H9 (cell line): ENCODE measurements at regions not wholly inside any gene's neighbourhood (a gene's known extent, or its start where the extent isn't known, plus 50 kb on each side); places are given as distances from the start of the nearest gene placed in this dataset.

Source experiments
- DNase-seq: peaks from one replicate; pipeline ENCODE4 v3.0.0-alpha.2; 2017
- H2AFZ ChIP-seq: one replicate; pipeline ENCODE4 v1.6.1; 2013; ENCODE audit warnings: mild to moderate bottlenecking, low read length, control low read depth, moderate library complexity
- H2AK5ac ChIP-seq: 2 replicates; pipeline ENCODE4 v1.6.1; 2013; ENCODE audit warnings: low read length, control low read depth, mixed read lengths; ENCODE audit not compliant: insufficient read length
- H2BK120ac ChIP-seq: one replicate; pipeline ENCODE4 v1.6.1; 2013; ENCODE audit warnings: low read depth, mild to moderate bottlenecking, low read length, control low read depth, inconsistent platforms; ENCODE audit not compliant: poor library complexity, severe bottlenecking
- H2BK12ac ChIP-seq: 2 replicates; pipeline ENCODE4 v1.6.1; 2013; ENCODE audit warnings: low read length, control low read depth, mixed read lengths, low read depth; ENCODE audit not compliant: insufficient read length
- H2BK15ac ChIP-seq: 2 replicates; pipeline ENCODE4 v1.6.1; 2013; ENCODE audit warnings: low read depth, low read length, control low read depth
- H2BK20ac ChIP-seq: one replicate; pipeline ENCODE4 v1.6.1; 2013; ENCODE audit warnings: low read depth, mild to moderate bottlenecking, low read length, control low read depth, inconsistent platforms; ENCODE audit not compliant: poor library complexity, severe bottlenecking
- H2BK5ac ChIP-seq: 2 replicates; pipeline ENCODE4 v1.6.1; 2013; ENCODE audit warnings: low read length, control low read depth, mixed read lengths; ENCODE audit not compliant: insufficient read length
- H3K14ac ChIP-seq: 2 replicates; pipeline ENCODE4 v1.6.1; 2013; ENCODE audit warnings: low read length, control low read depth; ENCODE audit not compliant: insufficient read depth
- H3K18ac ChIP-seq: 2 replicates; pipeline ENCODE4 v1.6.1; 2013; ENCODE audit warnings: low read depth, mild to moderate bottlenecking, mixed read lengths, low read length, control low read depth; ENCODE audit not compliant: insufficient read length
- H3K23ac ChIP-seq: 2 replicates; pipeline ENCODE4 v1.6.1; 2013; ENCODE audit warnings: low read length, control low read depth, mixed read lengths, low read depth; ENCODE audit not compliant: insufficient read length
- H3K23me2 ChIP-seq: 2 replicates; pipeline ENCODE4 v1.6.1; 2013; ENCODE audit warnings: low read depth, mild to moderate bottlenecking, mixed read lengths, low read length, control low read depth; ENCODE audit not compliant: insufficient read length, poor library complexity, severe bottlenecking
- H3K27ac ChIP-seq: 2 replicates; pipeline ENCODE4 v1.5.1; 2013; ENCODE audit warnings: low read length, control low read depth, mixed read lengths, low read depth; ENCODE audit not compliant: insufficient read length
- H3K27me3 ChIP-seq: 2 replicates; pipeline ENCODE4 v1.6.1; 2013; ENCODE audit warnings: low read length, control low read depth, inconsistent platforms; ENCODE audit not compliant: insufficient read depth
- H3K4ac ChIP-seq: 2 replicates; pipeline ENCODE4 v1.6.1; 2013; ENCODE audit warnings: low read depth, mild to moderate bottlenecking, control low read depth, inconsistent platforms, low read length, moderate library complexity
- H3K4me1 ChIP-seq: 2 replicates; pipeline ENCODE4 v1.6.1; 2013; ENCODE audit warnings: low read length, control low read depth, inconsistent platforms; ENCODE audit not compliant: insufficient read depth
- H3K4me2 ChIP-seq: 2 replicates; pipeline ENCODE4 v1.6.1; 2013; ENCODE audit warnings: low read length, control low read depth, mixed read lengths; ENCODE audit not compliant: insufficient read length, insufficient read depth
- H3K56ac ChIP-seq: 2 replicates; pipeline ENCODE4 v1.6.1; 2013; ENCODE audit warnings: low read depth, mild to moderate bottlenecking, mixed read lengths, low read length, control low read depth; ENCODE audit not compliant: insufficient read length
- H3K79me1 ChIP-seq: 2 replicates; pipeline ENCODE4 v1.6.1; 2013; ENCODE audit warnings: low read depth, mild to moderate bottlenecking, moderate library complexity, low read length, control low read depth, inconsistent platforms; ENCODE audit not compliant: insufficient read depth, poor library complexity, severe bottlenecking
- H3K79me2 ChIP-seq: 2 replicates; pipeline ENCODE4 v1.6.1; 2013; ENCODE audit warnings: low read length, control low read depth, inconsistent platforms; ENCODE audit not compliant: insufficient read depth
- H3K9ac ChIP-seq: 2 replicates; pipeline ENCODE4 v1.6.1; 2013; ENCODE audit warnings: low read length, control low read depth, mixed read lengths; ENCODE audit not compliant: insufficient read length; ENCODE audit errors: extremely low read depth
- H3K9me3 ChIP-seq: one replicate; pipeline ENCODE4 v1.6.1; 2013; ENCODE audit warnings: low read depth, low read length, inconsistent platforms; ENCODE audit not compliant: control insufficient read depth
- H3T11ph ChIP-seq: one replicate; pipeline ENCODE4 v1.6.1; 2013; ENCODE audit warnings: mild to moderate bottlenecking, low read length, control low read depth, inconsistent platforms
- H4K20me1 ChIP-seq: one replicate; pipeline ENCODE4 v1.6.1; 2013; ENCODE audit not compliant: control insufficient read depth, insufficient read length, insufficient read depth
- H4K5ac ChIP-seq: 2 replicates; pipeline ENCODE4 v1.6.1; 2013; ENCODE audit warnings: low read depth, mild to moderate bottlenecking, mixed read lengths, low read length, control low read depth; ENCODE audit not compliant: insufficient read length
- H4K8ac ChIP-seq: replicated peaks from 2 replicates; pipeline ENCODE4 v1.6.1; 2013; ENCODE audit warnings: low read length, control low read depth, mixed read lengths, low read depth; ENCODE audit not compliant: insufficient read length
- H4K91ac ChIP-seq: 2 replicates; pipeline ENCODE4 v1.6.1; 2013; ENCODE audit warnings: low read depth, mild to moderate bottlenecking, moderate library complexity, mixed read lengths, low read length, control low read depth; ENCODE audit not compliant: insufficient read length
- H3K27ac Mint-ChIP-seq, 3 experiments: 2 replicates in 2 of 3; 3 replicates in 1 of 3; pipeline ENCODE4 v1.8.0; 2020 to 2021; ENCODE audit warnings: mixed read lengths in 3 of 3, mild to moderate bottlenecking in 1 of 3, moderate library complexity in 1 of 3
- H3K27me3 Mint-ChIP-seq: 2 replicates; pipeline ENCODE4 v1.8.0; 2021; ENCODE audit warnings: low read depth, mild to moderate bottlenecking, moderate library complexity, mixed read lengths
- H3K36me3 Mint-ChIP-seq, 3 experiments: 2 replicates in 2 of 3; 3 replicates in 1 of 3; pipeline ENCODE4 v1.8.0; 2020 to 2021; ENCODE audit warnings: low read depth in 3 of 3, mixed read lengths in 3 of 3; ENCODE audit not compliant: insufficient read depth in 1 of 3
- H3K4me1 Mint-ChIP-seq, 2 experiments: 2 replicates each; pipeline ENCODE4 v1.8.0; 2020; ENCODE audit warnings: mixed read lengths in 2 of 2
- H3K4me3 Mint-ChIP-seq, 2 experiments: 2 replicates in 1 of 2; 3 replicates in 1 of 2; pipeline ENCODE4 v1.8.0; 2020 to 2021; ENCODE audit warnings: mild to moderate bottlenecking in 2 of 2, mixed read lengths in 2 of 2, moderate library complexity in 1 of 2
- H3K9me3 Mint-ChIP-seq, 2 experiments: 2 replicates in 1 of 2; 3 replicates in 1 of 2; pipeline ENCODE4 v1.8.0; 2020; ENCODE audit warnings: mild to moderate bottlenecking in 2 of 2, mixed read lengths in 2 of 2, moderate library complexity in 1 of 2
- CTCF ChIP-seq: fragments of 200-600 bp; sonication (generic); conservative IDR thresholded peaks from 3 replicates; pipeline ENCODE4 v1.8.0; 2021; ENCODE audit warnings: antibody characterized with exemption, mild to moderate bottlenecking
- WGBS: extraction: QIAGEN DNeasy Blood & Tissue Kit; methylation state at CpG from one replicate; pipeline ENCODE4 v1.1.7; 2013; ENCODE audit warnings: missing lambda C conversion rate, low lambda C conversion rate, mixed read lengths; ENCODE audit not compliant: insufficient read length; ENCODE audit errors: extremely low coverage; 5-methylcytosine and 5-hydroxymethylcytosine counted together

- Mint-ChIP-seq H3K4me1 (no peaks in the 10 kb centered on the region), H3K36me3 (peaks cover 0 to 9% (median 0%) of the 10 kb centered on the region in 3 experiments; a peak in 2 of 7 replicates), H3K4me3 (no peak overlapping the region), H3K9me3 (peaks cover 6 to 9% of the 10 kb centered on the region in 2 experiments; a peak in 4 of 5 replicates), H3K27me3 (peaks cover 7% of the 10 kb centered on the region; the same call in 1 of the 2 replicates), H3K27ac (no peak overlapping the region)
- H3K27me3 ChIP-seq = no peaks in the 10 kb centered on the region
- H3T11ph ChIP-seq = no peak overlapping the region
- no peak overlapping the region for H3K4me2 ChIP-seq
- no peak overlapping the region for H3K27ac ChIP-seq
- H2BK120ac ChIP-seq = no peak overlapping the region
- no peak overlapping the region for H2BK20ac ChIP-seq
- H3K79me1 ChIP-seq = no peaks in the 10 kb centered on the region
- H2BK12ac ChIP-seq = no peak overlapping the region
- no peak overlapping the region for H4K5ac ChIP-seq
- H3K23me2 ChIP-seq = no peaks in the 10 kb centered on the region
- no peak overlapping the region for H2AFZ ChIP-seq
- TF ChIP-seq CTCF = peak; percentile 68
- no peak overlapping the region for H3K14ac ChIP-seq
- H4K20me1 ChIP-seq = no peaks in the 10 kb centered on the region
- H3K4ac ChIP-seq = no peak overlapping the region
- H3K18ac ChIP-seq = no peak overlapping the region
- H2AK5ac ChIP-seq = no peak overlapping the region
- DNase-seq = peak; percentile 60
- H3K23ac ChIP-seq = no peak overlapping the region
- WGBS = no CpG with 5 or more reads among the region's 7 CpGs
- H2BK15ac ChIP-seq = no peak overlapping the region
- no peak overlapping the region for H3K56ac ChIP-seq
- H3K9ac ChIP-seq = no peak overlapping the region
- H4K91ac ChIP-seq = no peak overlapping the region
- no peaks in the 10 kb centered on the region for H3K9me3 ChIP-seq
- H3K79me2 ChIP-seq = no peaks in the 10 kb centered on the region
- no peaks in the 10 kb centered on the region for H3K4me1 ChIP-seq
- H4K8ac ChIP-seq = no peak overlapping the region
- H2BK5ac ChIP-seq = no peak overlapping the region
Observed at GRCh38 chr12:114858388-114859146, 174.6 kb upstream of the TBX3 start.
